Bronchial epithelial cell (primary cell): ENCODE measurements at regions not wholly inside any gene's neighbourhood (a gene's known extent, or its start where the extent isn't known, plus 50 kb on each side); places are given as distances from the start of the nearest gene placed in this dataset.

ENCODE experiments used
- DNase-seq: peaks from one replicate; pipeline ENCODE4 v3.0.0-alpha.2; 2010; ENCODE audit warnings: low read depth
- FAIRE-seq: peaks from 2 replicates; lab custom pipeline; 2011; peaks lifted over from hg19 to GRCh38; lab: Jason Lieb, UNC
- H3K27me3 ChIP-seq: 2 replicates; pipeline ENCODE4 v1.5.1; 2011; ENCODE audit warnings: low read length; ENCODE audit not compliant: control insufficient read depth, insufficient read depth
- H3K36me3 ChIP-seq: 2 replicates; pipeline ENCODE4 v1.5.1; 2011; ENCODE audit warnings: low read length; ENCODE audit not compliant: control insufficient read depth, insufficient read depth
- H3K4me3 ChIP-seq: 2 replicates; pipeline ENCODE4 v1.5.1; 2011; ENCODE audit warnings: mild to moderate bottlenecking, low read depth, low read length, control low read depth
- TF ChIP-seq, protein P1 (sequence below): IDR thresholded peaks from 2 replicates; pipeline ENCODE4 v1.5.1; 2011; ENCODE audit warnings: mild to moderate bottlenecking, moderate library complexity, low read length, control low read depth, inconsistent platforms; ENCODE audit not compliant: insufficient read depth, severe bottlenecking

DNA sequence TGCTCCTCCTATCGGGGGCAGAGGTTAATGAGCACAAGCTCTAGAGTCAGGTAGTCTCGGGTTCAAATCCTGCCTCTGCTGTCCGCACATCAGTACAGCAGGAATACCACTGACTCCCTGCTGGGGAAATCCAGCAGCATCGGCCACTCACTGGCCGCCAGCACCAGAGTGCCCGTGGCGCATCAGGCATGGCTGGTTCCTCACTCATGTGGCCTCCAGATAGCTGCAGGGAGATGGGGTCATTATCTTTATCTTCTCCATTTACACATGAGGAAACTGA, 137.6 kb upstream of the COL5A1 start:
- FAIRE-seq (no peak), DNase-seq (no peak)
- TF ChIP-seq, protein P1, sequence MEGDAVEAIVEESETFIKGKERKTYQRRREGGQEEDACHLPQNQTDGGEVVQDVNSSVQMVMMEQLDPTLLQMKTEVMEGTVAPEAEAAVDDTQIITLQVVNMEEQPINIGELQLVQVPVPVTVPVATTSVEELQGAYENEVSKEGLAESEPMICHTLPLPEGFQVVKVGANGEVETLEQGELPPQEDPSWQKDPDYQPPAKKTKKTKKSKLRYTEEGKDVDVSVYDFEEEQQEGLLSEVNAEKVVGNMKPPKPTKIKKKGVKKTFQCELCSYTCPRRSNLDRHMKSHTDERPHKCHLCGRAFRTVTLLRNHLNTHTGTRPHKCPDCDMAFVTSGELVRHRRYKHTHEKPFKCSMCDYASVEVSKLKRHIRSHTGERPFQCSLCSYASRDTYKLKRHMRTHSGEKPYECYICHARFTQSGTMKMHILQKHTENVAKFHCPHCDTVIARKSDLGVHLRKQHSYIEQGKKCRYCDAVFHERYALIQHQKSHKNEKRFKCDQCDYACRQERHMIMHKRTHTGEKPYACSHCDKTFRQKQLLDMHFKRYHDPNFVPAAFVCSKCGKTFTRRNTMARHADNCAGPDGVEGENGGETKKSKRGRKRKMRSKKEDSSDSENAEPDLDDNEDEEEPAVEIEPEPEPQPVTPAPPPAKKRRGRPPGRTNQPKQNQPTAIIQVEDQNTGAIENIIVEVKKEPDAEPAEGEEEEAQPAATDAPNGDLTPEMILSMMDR: no peak
- Histone ChIP-seq H3K4me3 (no peak overlapping the region), H3K27me3 (peaks cover 2% of the 10 kb centered on the region), H3K36me3 (no peaks in the 10 kb centered on the region)

DNA sequence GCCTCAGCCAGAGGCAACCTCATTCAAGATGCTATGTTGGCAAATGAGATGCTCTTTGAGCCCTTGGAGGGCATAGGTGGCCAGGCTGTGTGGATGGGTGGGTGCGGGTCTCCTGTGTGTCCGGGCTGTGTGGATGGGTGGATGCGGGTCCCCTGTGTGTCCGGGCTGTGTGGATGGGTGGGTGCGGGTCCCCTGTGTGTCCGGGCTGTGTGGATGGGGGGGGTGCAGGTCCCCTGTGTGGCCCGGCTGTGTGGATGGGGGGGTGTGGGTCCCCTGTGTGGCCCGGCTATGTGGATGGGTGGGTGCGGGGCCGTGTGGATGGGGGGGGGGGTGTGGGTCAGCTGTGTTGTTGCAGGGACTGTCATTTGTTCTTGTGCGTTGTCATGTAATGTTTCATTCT, 136.6 kb upstream of the COL5A1 start:
- FAIRE-seq: no peak
- DNase-seq: no peak

DNA sequence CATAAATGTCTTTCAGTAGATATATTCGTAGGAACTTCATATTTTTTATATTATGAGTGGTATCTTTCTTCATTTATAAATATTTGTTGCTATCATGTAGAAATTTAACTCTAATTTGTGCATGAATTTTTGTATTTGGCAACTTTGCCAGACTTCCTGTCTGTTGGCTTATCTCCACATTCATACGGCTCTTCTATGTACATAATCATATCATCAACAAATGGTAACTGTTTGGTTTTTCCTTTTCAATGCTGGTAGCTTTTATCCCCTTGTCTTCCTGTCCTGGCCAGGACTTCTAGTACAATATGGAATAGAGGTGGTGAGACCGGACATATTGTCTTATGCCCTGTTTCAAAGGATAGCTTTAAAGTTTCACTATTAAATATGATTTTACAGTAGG, 132.3 kb upstream of the COL5A1 start:
- H3K36me3 ChIP-seq: no peaks in the 10 kb centered on the region
- DNase-seq (no peak), FAIRE-seq (no peak)
- TF ChIP-seq, protein P1: no peak
- no peaks in the 10 kb centered on the region for H3K27me3 ChIP-seq
- H3K4me3 ChIP-seq: no peak overlapping the region

More for the DNA sequence above, 136.6 kb upstream of the COL5A1 start:
- no peak overlapping the region for H3K4me3 ChIP-seq
- TF ChIP-seq, protein P1: no peak
- peaks cover 2% of the 10 kb centered on the region for H3K27me3 ChIP-seq
- no peaks in the 10 kb centered on the region for H3K36me3 ChIP-seq

DNA sequence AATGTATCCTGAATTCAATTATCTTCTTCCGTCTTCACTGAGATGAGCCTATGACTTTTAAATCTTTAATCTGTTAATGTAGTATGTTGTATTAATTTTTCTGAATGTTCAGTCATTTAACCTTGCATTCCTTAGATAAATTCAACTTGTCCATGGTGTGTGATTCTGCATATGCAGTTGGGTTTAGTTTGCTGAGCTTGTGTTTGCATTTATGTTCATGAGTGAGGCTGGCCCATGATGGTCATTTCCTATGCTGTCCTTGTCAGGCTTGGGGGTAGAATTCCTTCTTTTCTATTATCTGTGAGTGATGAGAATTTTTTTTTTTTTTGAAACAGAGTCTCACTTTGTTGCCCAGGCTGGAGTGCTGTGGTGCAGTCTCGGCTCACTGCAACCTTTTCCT, 131.8 kb upstream of the COL5A1 start:
- DNase-seq: no peak
- TF ChIP-seq, protein P1: no peak
- no peaks in the 10 kb centered on the region for H3K36me3 ChIP-seq
- H3K27me3 ChIP-seq: no peaks in the 10 kb centered on the region
- H3K4me3 ChIP-seq: no peak overlapping the region
- no peak for FAIRE-seq

DNA sequence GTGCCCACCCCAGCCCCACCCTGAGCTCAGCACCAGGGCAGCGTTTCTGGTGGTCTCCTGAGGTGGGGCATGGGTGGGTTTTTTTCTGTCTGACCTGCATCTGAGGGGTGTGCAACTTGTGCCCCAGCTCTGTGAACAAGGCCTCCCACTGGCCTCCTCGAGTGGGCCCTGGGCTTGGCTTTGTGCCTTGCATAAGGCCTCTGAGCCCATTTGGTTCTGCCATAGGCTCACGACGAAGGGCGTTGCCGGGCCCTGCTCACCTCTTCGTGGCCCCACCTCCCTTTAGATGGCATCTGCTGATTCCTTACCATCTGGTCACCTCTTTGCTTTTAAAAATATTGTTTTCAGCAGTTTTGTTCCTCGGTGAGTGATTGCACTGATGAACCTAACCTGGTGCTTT, 127.1 kb upstream of the COL5A1 start:
- H3K4me3 ChIP-seq: no peak overlapping the region
- TF ChIP-seq, protein P1: no peak
- DNase-seq (no peak), FAIRE-seq (no peak)
- H3K27me3 ChIP-seq: no peaks in the 10 kb centered on the region
- H3K36me3 ChIP-seq: no peaks in the 10 kb centered on the region

DNA sequence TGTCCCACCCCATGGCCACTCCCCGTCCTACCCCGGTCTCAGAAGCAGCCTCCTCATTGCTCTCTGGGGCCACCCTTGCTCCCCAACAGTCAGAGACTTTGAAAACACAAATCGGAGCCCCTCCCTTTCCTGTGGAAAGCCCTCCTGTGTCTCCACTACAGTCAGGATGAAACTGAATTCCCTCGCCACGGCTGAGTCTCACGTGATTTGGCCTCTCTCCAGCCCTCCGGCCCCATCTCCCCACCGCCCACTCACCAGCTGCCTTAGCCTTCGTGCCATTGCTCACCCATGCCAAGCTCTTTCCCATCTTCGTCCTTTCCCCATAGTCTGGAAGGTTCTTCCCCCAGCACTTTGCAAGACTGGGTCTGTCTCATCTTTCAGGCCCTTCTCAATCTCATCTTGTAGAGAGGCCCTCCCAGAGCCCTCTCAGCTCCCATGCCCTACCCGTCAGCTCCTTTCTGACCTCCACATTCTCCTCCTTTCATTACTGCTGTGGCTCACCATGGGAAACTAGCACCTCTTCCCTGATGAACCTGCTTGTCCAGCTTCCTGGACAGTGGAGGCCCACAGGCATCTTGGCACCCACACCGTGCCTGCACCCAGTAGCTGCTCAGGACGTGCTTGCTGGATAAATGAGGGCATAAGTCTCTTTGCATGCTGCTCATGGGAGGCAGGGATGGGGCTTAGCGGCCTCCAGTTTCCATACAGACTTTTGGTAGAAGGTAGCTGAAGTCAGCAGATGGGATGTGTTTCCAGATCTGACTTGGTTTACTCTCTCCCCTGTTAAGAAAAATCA, 126.4 kb upstream of the COL5A1 start:
- DNase-seq (no peak), FAIRE-seq (no peak)
- H3K36me3 ChIP-seq: no peaks in the 10 kb centered on the region
- H3K27me3 ChIP-seq: no peaks in the 10 kb centered on the region
- no peak overlapping the region for H3K4me3 ChIP-seq
- TF ChIP-seq, protein P1: no peak
